ENCODE measurements at regions not wholly inside any gene's neighbourhood (a gene's known extent, or its start where the extent isn't known, plus 50 kb on each side); places are given as distances from the start of the nearest gene placed in this dataset.

DNA sequence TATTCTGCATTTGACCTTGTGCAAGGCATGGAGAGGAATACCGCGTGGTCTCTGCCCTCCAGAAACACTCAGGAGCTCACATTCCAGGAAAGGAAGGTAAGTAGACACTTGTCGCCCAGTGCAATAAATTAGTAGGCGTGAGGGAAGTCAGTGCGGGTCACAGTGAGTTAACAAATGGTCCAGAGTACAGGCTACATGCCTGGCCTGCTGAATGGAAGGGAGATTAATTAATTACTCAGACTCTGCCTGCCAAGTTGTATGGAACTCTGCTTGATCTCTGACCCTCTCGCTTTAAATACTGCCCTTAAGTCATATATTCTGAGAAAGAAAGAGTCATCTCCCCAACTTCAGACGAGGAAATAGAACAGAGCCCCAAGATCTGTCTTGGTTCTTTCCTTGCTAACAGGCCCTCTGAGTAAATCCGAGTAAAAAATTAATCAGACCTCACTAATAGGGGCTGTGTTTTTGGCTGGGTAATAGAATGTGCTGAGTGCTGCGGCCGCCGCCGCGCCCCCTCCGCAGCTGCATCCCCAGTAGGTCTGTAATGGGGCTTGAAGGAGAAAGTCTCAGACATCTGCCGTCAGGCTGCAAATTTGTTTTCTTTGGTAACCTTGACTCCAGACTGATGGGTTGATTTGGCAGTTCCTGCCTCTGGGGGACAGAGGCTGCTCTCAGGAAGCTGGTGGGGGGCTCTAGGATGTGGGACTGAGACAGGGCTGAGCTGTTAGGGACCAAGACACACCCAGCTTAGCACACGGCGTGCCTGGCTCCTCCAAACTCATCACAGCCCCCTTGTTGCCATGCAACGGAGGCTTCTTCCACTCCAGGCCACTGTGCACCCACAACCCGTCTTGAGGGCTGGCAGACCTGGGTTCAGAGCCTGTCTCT is 144.4 kb downstream of the NSG2 start:
- no peak for DNase-seq (ENCODE audit: extremely low read depth in 1 of 2, low read depth in 1 of 2)

DNA sequence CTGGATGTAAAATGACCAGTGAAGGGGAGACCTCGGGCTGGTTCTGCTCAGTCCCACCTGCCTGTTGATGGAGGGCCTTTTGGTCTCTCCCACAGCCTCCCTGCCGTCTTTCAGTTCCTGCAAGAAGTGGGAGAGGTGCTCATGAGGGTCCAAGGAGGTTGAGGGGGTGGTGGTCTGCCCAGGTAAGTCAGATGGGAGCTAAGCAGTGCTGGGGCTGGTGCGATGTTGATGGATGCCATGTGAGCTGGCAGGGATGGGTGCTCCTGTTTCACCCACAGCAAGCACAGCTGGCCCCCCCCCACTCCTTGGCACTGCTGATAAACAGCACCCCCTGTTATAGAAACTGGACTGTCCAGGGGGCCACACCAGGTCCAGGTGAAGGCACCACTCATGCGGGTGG is 145.6 kb downstream of the NSG2 start:
- no peak for DNase-seq (ENCODE audit: extremely low read depth in 1 of 2, low read depth in 1 of 2)

DNA sequence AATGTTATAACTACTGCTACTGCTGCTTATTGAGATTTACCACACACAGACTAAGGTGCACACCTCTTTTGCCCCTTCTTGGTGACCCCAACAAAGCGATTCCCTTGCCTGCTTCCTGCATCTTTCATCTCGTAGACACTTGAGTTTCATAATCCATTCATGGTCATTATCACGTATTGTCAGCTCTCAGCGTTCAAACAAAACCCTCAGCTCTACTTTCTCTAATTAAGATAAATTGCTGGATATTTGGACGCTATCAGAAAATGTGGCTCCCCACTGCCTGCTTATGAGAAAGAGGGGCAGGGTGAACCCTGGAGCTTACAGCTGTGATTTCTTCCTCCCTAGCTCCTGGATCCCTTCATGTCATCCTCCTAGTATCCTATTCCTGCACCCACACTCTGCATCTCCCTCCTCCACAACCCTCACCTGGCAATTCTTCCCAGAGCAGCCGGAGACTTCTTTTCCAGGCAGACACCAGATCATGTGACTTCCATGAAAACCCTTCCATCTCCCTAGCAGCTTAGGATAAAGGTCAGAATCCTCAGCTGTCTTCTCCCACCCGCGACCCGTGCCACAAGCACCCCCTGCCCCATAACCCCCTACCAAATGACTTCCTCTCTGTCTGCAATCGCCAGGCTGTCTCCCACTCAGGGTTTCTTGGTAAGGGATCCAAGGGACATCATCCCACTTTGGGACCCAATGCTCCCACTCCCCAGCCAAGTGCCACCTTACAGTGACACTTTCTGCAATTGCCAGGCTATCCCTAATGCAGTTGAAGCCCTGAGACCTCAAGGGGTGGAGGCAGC is 146.5 kb downstream of the NSG2 start:
- DNase-seq (ENCODE audit: extremely low read depth in 1 of 2, low read depth in 1 of 2): no peak

DNA sequence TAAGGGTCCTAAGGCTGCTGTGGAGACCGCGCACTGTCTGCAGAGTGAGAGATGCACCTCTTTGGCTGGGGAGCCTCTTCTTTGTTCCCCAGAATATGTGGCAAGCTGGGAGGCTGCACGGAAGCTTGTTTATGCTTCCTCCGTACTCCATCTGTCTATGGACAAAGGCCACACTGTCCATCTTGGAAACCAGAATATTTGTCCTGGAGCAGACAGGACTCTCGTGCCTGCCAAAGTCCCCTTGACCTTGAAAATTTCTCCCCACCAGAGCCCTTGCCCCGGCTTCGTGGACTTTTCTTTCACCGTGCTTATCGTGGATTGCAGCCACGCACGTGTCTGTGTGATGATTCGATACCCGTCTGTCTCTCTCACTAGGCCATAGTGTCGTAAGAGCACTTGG is 147.4 kb downstream of the NSG2 start:
- DNase-seq (ENCODE audit: extremely low read depth in 1 of 2, low read depth in 1 of 2): no peak

DNA sequence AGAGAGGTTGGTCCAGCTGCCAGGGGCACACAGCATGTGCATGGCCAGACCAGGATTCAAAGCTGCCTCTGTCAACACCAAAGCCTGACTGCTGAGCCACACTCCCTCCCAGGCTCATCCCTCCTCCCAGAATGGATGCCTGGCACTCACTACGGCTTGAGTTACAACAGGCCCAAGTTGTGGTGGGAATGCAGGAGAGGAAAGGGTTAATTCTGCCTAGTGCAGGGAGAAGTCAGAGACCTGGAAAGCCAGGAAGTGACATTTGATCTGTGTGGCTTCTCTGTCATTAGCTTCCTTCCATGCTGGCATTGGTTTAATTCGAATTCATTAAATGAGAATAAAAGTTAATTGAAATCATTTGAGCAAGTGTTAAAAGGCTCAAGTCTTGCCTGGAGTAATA is 150.0 kb downstream of the NSG2 start:
- no peak for DNase-seq (ENCODE audit: extremely low read depth in 1 of 2, low read depth in 1 of 2)

DNA sequence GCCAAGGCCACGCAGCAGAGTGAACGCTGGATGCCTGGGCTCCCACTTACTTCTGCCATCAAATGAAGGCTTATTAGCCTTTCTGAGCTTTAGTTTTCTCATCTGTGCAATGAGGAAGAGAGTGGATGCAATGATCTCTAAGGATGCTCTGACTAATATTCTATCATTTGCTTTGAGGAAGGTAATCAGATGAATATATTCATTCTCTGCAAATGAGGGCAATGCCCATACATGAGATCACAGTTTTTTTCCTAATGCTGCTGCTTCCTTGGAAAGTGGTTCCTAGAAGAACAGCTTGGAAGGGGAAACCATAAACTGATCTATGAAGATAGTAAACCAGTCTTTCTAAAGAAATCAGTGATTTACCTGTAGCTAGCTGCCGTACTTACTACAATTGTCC is 152.4 kb downstream of the NSG2 start:
- no peak for DNase-seq (ENCODE audit: extremely low read depth in 1 of 2, low read depth in 1 of 2)

DNA sequence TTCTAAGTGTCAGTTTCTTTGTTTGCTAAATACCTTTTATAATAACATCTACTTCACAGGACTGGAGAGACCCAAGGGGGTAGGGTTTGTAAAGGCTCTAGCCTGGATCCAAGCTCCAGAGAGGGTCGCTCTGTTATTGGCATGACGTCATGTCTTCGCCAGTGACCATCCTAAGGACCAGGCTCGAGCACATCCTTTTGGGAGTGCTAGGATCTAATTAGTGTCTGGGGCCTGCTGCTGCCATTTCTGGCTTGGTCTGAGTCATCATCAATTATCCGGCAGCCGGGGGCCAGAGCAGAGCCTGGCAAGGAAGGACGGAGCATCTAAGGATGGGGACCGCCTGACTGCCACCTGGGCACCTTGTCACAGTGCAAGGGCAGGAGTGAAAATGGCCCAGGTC is 153.0 kb downstream of the NSG2 start:
- DNase-seq (ENCODE audit: extremely low read depth in 1 of 2, low read depth in 1 of 2): no peak

DNA sequence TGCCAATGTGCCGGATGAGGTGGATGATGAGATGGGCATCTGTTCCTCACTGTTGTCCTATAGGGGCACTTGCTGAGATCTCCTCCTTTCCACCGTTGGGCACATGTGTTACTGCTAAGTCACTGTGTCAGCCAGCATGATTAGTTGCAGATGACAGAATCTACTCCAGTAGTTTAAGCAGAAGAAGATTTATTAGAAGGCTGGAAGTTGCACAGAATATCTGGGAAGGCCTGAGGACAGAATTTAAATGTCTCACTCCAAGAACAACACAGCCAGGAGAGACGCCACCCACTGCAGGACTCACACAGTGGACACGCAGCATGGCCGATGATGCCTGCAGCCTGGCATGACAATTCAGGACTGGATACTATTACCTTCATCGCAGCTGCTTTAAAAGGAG is 157.5 kb downstream of the NSG2 start:
- no peak for DNase-seq (ENCODE audit: extremely low read depth in 1 of 2, low read depth in 1 of 2)

DNA sequence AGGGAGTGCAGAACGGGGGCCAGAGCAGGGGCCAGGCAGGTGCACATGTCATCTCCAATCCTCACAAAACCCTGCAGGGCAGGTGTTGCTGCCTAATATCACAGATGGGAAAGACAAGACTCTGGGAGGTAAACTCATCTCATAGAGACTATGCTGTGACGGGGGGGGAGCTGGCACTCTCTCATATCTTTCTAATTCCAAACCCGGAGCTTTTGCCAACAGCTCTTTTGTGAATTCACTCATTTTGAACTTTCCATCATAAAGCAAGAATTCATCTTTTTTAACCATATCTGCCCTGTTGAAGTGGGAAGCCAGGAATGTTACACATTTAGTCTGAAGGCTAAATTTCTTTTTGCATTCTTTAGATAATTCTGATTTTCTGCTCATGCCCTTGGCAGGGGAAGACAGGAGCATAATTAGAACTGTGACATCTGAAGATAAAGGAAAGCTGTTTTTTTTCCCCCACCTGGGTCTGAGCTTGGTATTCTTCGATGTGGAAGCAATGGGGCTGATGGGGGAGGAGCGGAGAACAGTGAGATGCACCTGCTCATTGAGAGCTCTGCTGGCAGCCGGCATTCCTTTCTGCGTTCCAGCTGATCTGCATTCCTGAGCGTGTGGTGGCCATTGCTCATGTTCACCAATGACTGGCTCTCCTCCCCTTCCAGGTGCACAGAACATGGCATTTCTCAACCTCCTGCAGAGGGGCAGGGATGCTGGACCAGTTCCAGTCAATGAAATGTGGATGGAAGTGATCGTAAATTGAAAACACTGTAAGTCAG is 159.2 kb downstream of the NSG2 start:
- DNase-seq (ENCODE audit: extremely low read depth in 1 of 2, low read depth in 1 of 2): no peak

DNA sequence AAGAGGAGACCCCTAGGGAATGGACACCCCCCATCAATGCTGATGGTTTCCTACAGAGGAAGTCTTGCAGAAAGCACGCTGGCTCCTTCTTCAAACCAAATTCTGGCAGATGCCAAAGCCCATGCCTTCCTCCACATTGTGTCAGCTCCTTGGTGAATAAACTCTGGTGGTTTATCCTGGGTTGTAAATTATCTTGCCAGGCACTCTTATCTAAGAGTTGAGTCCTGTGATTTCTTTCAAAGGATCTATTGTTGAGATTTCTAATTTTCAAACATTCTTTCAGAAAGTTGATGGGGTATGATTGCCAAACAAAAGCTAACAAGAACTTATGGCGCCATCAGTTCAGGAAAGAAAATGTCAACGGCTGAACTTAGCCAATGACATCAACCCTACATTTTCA is 160.4 kb downstream of the NSG2 start:
- DNase-seq (ENCODE audit: extremely low read depth in 1 of 2, low read depth in 1 of 2): no peak

DNA sequence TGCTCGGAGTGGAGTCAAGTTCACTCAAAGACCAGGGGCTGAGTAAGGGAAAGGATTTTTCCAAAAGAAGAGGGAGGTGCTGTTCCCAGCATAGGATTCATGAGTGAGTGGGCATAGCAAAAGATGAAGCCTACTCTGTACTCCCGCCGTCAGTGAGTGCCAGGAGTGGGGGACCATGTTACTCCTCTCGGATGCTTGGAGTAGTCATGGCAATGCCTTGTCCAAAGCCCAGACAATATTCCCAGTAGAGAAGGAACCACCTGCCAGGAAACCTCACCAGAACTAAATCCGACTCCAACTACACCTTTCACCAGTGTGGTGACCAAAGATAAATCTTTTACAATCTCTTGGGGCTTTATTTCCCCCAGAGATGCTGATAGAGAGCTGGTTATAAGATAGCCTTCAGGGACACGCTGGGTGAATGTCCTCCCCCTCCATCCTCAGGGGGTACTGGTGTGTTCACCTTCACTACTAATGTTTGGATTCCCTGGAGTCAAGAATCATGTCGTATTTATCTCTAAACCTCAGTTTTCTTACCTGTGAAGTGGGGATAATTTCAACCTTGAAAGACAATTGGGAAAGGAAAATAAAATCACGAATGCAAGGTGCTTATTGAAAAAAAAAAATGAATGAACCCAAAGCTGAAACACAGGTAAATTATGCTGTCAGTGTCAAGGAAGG is 165.2 kb downstream of the NSG2 start:
- no peak for DNase-seq (ENCODE audit: extremely low read depth in 1 of 2, low read depth in 1 of 2)

DNA sequence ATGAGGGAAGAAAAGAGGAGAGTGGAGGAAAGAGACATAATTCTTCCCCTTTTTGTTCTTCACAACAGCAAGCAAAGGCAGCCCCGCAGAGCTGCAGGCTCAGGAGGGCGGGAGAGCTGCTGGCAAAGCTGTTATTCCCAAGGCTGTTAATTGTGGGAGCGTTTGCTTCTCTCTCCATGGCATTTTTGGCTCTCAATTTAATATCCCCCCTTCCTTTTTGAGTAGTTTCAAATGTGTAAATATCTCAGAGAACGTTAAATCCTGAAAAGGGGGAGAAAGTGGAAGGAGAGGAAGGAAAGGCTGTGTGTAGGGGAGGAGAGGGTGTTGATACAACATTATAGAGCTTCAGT is 165.7 kb downstream of the NSG2 start:
- no peak for DNase-seq (ENCODE audit: extremely low read depth in 1 of 2, low read depth in 1 of 2)

DNA sequence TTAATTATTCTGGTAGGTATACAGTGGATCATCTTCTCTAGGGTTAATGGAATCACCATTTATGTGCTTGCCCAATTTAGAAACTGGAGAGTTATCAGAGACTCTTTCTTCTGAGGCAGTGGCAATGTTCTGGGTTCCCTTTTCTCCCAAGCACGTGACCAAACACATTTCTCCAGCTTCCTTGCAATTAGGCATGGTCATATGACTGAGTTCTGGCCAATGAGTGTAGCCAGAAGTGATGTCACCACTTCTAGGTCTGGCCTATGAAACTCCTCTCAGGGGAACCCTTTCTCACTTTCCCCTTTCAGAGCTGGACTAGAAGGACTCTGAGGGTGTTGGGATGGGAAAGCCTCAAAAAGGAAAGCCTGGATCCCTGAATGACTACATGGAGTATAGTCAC is 172.0 kb downstream of the NSG2 start:
- DNase-seq (ENCODE audit: extremely low read depth in 1 of 2, low read depth in 1 of 2): no peak

DNA sequence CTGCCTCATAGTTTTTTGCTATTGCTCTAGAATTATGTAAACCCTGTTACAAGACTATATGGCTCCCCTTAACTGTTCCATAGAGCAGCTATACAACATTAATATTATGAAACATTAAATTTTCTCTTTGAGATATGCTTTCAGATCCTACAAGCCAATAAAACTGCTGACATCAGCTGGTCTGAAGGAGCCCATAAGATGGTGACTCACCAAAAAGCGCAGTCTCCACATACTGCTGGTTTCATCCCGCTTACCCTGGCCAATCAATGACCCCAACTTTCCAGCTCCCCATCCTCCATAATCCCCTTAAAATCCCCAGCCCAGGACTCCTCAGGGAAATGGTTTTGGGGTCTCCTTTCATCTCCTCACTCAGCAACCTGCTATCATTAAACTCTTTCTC is 172.7 kb downstream of the NSG2 start:
- no peak for DNase-seq (ENCODE audit: extremely low read depth in 1 of 2, low read depth in 1 of 2)

DNA sequence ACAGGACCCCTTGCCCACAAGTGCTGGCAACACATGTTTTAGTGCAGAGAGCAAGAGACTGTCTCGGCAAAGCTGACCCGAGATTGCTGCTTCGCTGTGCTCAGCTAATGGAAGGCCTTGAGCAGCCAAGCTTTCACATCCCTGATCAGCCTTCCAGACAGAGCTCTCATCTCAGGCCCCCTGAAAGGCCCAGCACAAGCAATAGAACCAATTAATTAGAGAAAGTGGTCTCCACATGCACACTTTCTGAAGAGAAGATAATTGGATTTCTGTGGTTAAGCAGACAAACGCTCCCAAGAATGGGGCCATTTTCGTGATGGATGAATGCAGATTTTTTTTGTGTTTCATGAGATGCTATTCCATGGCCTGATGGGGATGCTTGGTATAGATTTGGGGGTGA is 174.9 kb downstream of the NSG2 start:
- no peak for DNase-seq (ENCODE audit: extremely low read depth in 1 of 2, low read depth in 1 of 2)

DNA sequence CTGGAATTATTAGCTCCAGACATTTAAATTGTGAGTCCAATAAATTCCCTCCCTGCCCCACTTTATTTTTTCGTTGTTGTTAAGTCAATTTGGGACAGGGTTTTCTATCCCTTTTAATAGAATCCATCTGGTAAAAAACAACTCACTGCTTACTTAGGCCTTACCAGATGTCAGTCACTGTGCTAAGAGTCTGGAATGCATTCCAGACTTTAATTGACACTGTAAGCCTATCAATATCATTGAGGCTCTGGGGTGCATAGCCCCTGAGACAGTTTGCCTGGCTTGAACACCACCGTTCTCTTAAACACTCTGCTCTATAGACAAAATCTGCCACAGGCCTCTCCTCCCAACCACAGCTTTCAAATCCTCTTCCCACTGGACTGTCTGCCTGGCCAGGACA is 175.9 kb downstream of the NSG2 start:
- DNase-seq (ENCODE audit: extremely low read depth in 1 of 2, low read depth in 1 of 2): no peak

DNA sequence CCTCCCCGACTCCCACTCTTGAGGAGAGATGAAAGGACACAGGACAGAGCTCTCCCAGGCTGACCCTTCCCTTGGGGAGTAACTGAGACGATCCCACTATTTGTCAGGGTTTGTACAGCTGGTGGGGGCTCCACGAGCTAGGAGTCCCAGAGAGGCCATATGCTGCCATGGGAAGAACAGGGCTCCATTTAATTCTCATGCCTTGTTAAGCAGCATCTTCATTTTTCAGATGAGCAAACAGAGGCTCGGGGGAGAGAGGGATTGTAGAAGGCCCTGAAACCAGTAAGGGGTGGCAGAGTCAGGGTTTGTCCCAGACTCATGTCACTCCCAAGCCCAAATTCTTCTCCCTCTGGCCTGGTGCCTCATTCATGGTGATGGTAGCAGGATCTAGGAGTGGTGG is 176.4 kb downstream of the NSG2 start:
- no peak for DNase-seq (ENCODE audit: extremely low read depth in 1 of 2, low read depth in 1 of 2)

DNA sequence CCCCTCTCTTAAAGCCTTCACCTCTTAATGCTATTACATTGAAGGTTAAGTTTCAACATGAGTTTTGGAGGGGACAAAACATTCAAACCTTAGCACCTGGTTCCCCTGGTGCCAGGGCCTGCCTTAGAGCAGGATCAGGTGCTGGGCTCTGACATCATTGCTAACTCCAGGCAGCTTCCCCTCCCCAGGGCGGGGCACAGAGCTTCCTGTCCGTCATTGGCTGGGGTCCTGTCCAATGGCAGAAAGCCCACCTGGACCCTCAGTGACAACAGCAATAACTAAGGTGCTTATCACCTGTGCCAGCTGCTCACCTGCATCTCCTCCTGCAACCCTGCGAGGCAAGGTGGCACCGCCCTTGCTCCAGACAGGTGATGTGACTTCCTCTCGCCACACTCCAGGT is 177.4 kb downstream of the NSG2 start:
- DNase-seq (ENCODE audit: extremely low read depth in 1 of 2, low read depth in 1 of 2): no peak

DNA sequence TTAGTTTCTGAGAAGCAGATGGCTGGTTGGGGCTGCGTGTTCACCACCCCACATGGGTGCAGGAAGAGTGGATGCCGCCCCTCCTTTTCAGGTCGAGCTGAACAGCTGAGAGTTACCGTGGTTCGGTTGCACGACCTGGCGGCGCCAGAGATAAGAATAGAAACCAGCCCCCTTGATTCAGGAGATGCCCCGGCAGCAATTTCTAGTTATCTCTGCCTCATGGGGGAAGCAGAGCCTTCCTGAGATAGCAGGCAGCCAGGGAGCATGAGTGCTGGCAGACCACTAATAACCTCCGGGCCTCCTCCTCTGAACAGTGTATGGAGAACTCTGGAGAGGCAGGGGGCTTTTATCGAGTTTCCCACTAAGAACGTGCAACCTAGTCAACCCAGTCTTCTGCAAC is 177.8 kb downstream of the NSG2 start:
- DNase-seq (ENCODE audit: extremely low read depth in 1 of 2, low read depth in 1 of 2): no peak

DNA sequence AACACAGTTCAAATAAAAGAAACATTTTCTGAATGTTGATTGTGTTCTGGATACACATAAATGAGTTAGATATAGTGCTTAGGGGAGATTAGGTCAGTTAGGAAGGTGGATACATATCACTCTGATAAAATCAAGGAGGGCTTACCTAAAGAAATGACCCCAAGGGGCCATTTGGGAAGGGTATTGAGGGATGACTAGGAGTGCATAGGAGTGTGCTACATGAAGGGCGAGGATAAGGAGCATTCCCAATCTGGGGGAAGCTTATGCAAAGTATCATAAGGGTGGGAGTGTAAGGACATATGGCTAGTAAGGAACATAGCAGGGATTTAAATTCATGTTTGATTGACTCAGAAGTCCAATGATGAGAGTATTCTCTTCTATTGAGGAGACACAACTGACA is 183.6 kb downstream of the NSG2 start:
- DNase-seq (ENCODE audit: extremely low read depth in 1 of 2, low read depth in 1 of 2): no peak

Measured in activated CD8-positive, alpha-beta memory T cell treated with anti-CD3 and anti-CD28 coated beads for 1 hour (primary cell).